ENCODE measurements at regions not wholly inside any gene's neighbourhood (a gene's known extent, or its start where the extent isn't known, plus 50 kb on each side); places are given as distances from the start of the nearest gene placed in this dataset.

GRCh38 chr1:10867914-10868598, 71.6 kb upstream of the CASZ1 start:
- Histone ChIP-seq H3K9ac (no peak overlapping the region), H3K79me2 (ENCODE audit: insufficient read depth, low read depth) (no peaks in the 10 kb centered on the region), H3K4me2 (no peak overlapping the region; the same call in 1 of the 2 replicates), H3K27me3 (ENCODE audit: insufficient read depth, low read depth) (peaks cover 94% of the 10 kb centered on the region), H3K4me1 (ENCODE audit: low read depth, poor library complexity, severe bottlenecking) (peaks cover 5% of the 10 kb centered on the region), H3K27ac (no peak overlapping the region), H3K4me3 (IDR thresholded peaks at IDR 0.05; ENCODE audit: insufficient read depth, low read depth, low read length) (no peak overlapping the region), H4K20me1 (ENCODE audit: insufficient read depth) (no peaks in the 10 kb centered on the region), H2AFZ (ENCODE audit: low read depth) (no peak overlapping the region), H3K36me3 (ENCODE audit: insufficient read depth) (no peaks in the 10 kb centered on the region)
- TF ChIP-seq CTCF (conservative IDR thresholded peaks at IDR 0.05; ENCODE audit: low read depth, low read length), result no peak

- H3K4me1 ChIP-seq (ENCODE audit: low read depth, poor library complexity, severe bottlenecking), result peaks cover 5% of the 10 kb centered on the region
- H3K79me2 ChIP-seq (ENCODE audit: insufficient read depth, low read depth), result no peaks in the 10 kb centered on the region
- no peaks in the 10 kb centered on the region for H3K36me3 ChIP-seq (ENCODE audit: insufficient read depth)
- H4K20me1 ChIP-seq (ENCODE audit: insufficient read depth), result no peaks in the 10 kb centered on the region
- H3K9ac ChIP-seq, result no peak overlapping the region
- no peak for TF ChIP-seq CTCF (conservative IDR thresholded peaks at IDR 0.05; ENCODE audit: low read depth, low read length)
- H3K27ac ChIP-seq, result no peak overlapping the region
- no peak overlapping the region for H2AFZ ChIP-seq (ENCODE audit: low read depth)
- H3K4me2 ChIP-seq, result no peak overlapping the region
- no peak overlapping the region for H3K4me3 ChIP-seq (IDR thresholded peaks at IDR 0.05; ENCODE audit: insufficient read depth, low read depth, low read length)
- peaks cover 93% of the 10 kb centered on the region for H3K27me3 ChIP-seq (ENCODE audit: insufficient read depth, low read depth)
Observed at GRCh38 chr1:10868599-10868965, 72.1 kb upstream of the CASZ1 start.

- Histone ChIP-seq H2AFZ (ENCODE audit: low read depth) (no peak overlapping the region), H4K20me1 (ENCODE audit: insufficient read depth) (no peaks in the 10 kb centered on the region), H3K27ac (no peak overlapping the region), H3K36me3 (ENCODE audit: insufficient read depth) (no peaks in the 10 kb centered on the region), H3K27me3 (ENCODE audit: insufficient read depth, low read depth) (peaks cover 93% of the 10 kb centered on the region), H3K9ac (no peak overlapping the region), H3K79me2 (ENCODE audit: insufficient read depth, low read depth) (no peaks in the 10 kb centered on the region), H3K4me3 (IDR thresholded peaks at IDR 0.05; ENCODE audit: insufficient read depth, low read depth, low read length) (no peak overlapping the region), H3K4me2 (no peak overlapping the region), H3K4me1 (ENCODE audit: low read depth, poor library complexity, severe bottlenecking) (peaks cover 5% of the 10 kb centered on the region)
- no peak for TF ChIP-seq CTCF (conservative IDR thresholded peaks at IDR 0.05; ENCODE audit: low read depth, low read length)
Observed at GRCh38 chr1:10869933-10870332, 73.5 kb upstream of the CASZ1 start.

- no peak overlapping the region for H3K9ac ChIP-seq
- no peak overlapping the region for H3K27ac ChIP-seq
- H3K4me2 ChIP-seq, result no peak overlapping the region
- peaks cover 5% of the 10 kb centered on the region for H3K4me1 ChIP-seq (ENCODE audit: low read depth, poor library complexity, severe bottlenecking)
- TF ChIP-seq CTCF (conservative IDR thresholded peaks at IDR 0.05; ENCODE audit: low read depth, low read length), result no peak
- peaks cover 93% of the 10 kb centered on the region for H3K27me3 ChIP-seq (ENCODE audit: insufficient read depth, low read depth)
- no peak overlapping the region for H3K4me3 ChIP-seq (IDR thresholded peaks at IDR 0.05; ENCODE audit: insufficient read depth, low read depth, low read length)
- H2AFZ ChIP-seq (ENCODE audit: low read depth), result no peak overlapping the region
- no peaks in the 10 kb centered on the region for H3K36me3 ChIP-seq (ENCODE audit: insufficient read depth)
- no peaks in the 10 kb centered on the region for H4K20me1 ChIP-seq (ENCODE audit: insufficient read depth)
- H3K79me2 ChIP-seq (ENCODE audit: insufficient read depth, low read depth), result no peaks in the 10 kb centered on the region
Observed at GRCh38 chr1:10870493-10871096, 74.1 kb upstream of the CASZ1 start.

Data from KMS-11 (cell line).